LNCaP clone FGC (cell line): ENCODE measurements at regions not wholly inside any gene's neighbourhood (a gene's known extent, or its start where the extent isn't known, plus 50 kb on each side); places are given as distances from the start of the nearest gene placed in this dataset.

Source experiments
- DNase-seq: peaks from one replicate; pipeline ENCODE4 v3.0.0-alpha.2; 2011; ENCODE audit warnings: low read depth
- H3K4me3 ChIP-seq: 2 replicates; pipeline ENCODE4 v1.5.1; 2011; ENCODE audit warnings: mild to moderate bottlenecking, low read depth, low read length, control low read depth
- TF ChIP-seq, protein P1 (sequence below): IDR thresholded peaks from 2 replicates; pipeline ENCODE4 v1.5.1; 2012; ENCODE audit warnings: mild to moderate bottlenecking; ENCODE audit not compliant: control insufficient read depth, insufficient read depth; ENCODE audit errors: extremely low read depth

GRCh38 chr3:187568171-187568570 is 102.0 kb downstream of the SST start:
- TF ChIP-seq, protein P1, sequence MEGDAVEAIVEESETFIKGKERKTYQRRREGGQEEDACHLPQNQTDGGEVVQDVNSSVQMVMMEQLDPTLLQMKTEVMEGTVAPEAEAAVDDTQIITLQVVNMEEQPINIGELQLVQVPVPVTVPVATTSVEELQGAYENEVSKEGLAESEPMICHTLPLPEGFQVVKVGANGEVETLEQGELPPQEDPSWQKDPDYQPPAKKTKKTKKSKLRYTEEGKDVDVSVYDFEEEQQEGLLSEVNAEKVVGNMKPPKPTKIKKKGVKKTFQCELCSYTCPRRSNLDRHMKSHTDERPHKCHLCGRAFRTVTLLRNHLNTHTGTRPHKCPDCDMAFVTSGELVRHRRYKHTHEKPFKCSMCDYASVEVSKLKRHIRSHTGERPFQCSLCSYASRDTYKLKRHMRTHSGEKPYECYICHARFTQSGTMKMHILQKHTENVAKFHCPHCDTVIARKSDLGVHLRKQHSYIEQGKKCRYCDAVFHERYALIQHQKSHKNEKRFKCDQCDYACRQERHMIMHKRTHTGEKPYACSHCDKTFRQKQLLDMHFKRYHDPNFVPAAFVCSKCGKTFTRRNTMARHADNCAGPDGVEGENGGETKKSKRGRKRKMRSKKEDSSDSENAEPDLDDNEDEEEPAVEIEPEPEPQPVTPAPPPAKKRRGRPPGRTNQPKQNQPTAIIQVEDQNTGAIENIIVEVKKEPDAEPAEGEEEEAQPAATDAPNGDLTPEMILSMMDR: no peak
- no peak overlapping the region for H3K4me3 ChIP-seq
- no peak for DNase-seq

- no peak overlapping the region for H3K4me3 ChIP-seq
- TF ChIP-seq, protein P1: no peak
- no peak for DNase-seq
Measured at GRCh38 chr3:187567661-187568121, 102.5 kb downstream of the SST start.

DNA sequence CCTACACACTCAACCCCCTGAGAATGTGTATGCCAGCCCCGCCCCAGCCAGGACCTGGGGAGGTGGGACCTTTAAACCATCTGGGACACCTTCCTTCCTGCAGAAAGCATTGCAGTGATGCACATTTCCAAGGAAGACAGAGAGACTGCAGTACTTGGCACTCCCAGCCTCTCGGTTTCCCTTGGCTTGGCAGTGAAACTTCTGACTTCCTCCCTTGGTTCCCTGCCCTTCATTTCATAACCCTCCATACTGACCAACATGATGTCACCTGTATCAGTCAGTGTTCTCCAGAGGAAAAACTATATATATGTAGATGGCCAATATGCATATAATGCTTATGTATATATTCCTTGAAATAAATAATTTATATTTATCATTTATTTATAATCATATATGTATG is 103.2 kb downstream of the SST start:
- no peak overlapping the region for H3K4me3 ChIP-seq
- TF ChIP-seq, protein P1: no peak
- no peak for DNase-seq

GRCh38 chr3:187565701-187566100 is 104.5 kb downstream of the SST start:
- TF ChIP-seq, protein P1: no peak
- DNase-seq: no peak

DNA sequence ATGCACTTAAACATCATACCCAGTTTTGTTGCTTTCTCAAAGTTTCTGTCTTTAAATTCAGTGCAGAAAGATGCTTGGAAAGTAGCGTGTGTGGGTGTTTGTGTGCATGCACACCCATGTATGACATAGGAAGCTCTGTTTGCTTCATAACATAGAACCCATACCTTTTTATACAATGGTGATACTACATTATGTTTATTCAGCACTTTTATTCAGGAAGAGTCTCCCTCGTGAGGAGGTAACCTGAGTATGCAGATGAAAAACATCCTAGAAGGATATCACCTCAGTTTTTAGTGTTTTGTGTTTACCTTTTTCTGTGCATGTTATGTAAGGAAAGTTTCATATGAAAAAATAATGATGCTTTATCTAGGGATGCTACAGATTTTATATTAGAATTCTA is 111.2 kb downstream of the SST start:
- DNase-seq: no peak
- TF ChIP-seq, protein P1: no peak
- no peak overlapping the region for H3K4me3 ChIP-seq

More at GRCh38 chr3:187565701-187566100, 104.5 kb downstream of the SST start:
- H3K4me3 ChIP-seq: no peak overlapping the region

DNA sequence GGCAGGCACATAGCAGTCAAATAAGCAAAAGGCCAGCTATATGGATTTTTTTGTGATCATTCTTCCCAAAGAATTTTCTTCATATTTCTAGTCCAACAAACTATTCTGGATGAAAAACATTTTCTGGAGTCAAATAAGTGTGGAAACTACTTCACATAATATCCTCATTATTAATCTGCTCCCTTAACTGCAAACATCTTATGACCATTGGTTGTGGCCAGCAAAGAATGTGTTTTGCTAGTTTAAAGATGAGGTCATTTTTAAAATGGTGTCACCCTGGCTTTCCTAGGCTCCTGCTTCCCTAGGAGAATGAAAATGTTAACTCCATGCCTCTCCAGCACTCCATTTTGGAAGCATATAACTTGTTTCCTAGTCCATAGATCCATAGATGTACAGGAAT is 118.8 kb downstream of the SST start:
- H3K4me3 ChIP-seq: no peak overlapping the region
- no peak for DNase-seq
- TF ChIP-seq, protein P1: no peak

GRCh38 chr3:187550446-187550845 is 119.7 kb downstream of the SST start:
- TF ChIP-seq, protein P1: no peak
- H3K4me3 ChIP-seq: no peak overlapping the region
- DNase-seq: no peak
